HepG2 (cell line): ENCODE measurements at regions not wholly inside any gene's neighbourhood (a gene's known extent, or its start where the extent isn't known, plus 50 kb on each side); places are given as distances from the start of the nearest gene placed in this dataset.
A peak's percentile ranks its signal among the peaks of the same experiment; 100 is the strongest.

Source experiments
- ATAC-seq: fragments of 200-7000 bp; cut with Tn5 transposase; 3 replicates; pipeline ENCODE4 v1.9.1; 2020; ENCODE audit warnings: mild to moderate bottlenecking, moderate library complexity
- BruUV-seq: library from RNA; stranded (reverse); fragments of 400-500 nt; replicated peaks from 2 replicates; lab custom pipeline; 2021; lab: Mats Ljungman, UMichigan
- CTCF ChIA-PET: fragments of 300-600 bp; formaldehyde crosslinking; extraction: SDS; loops from one replicate; lab custom pipeline; 2021; ENCODE audit warnings: low total read pairs, inconsistent platforms, low intra/inter-chr PET ratio; lab: Yijun Ruan, JAX
- POLR2A ChIA-PET: fragments of 350-600 bp; sonication (Branson Sonifier 250); formaldehyde crosslinking; loops from one replicate; lab custom pipeline; 2020; ENCODE audit warnings: antibody characterized with exemption, inconsistent platforms; lab: Yijun Ruan, JAX
- DNase-seq: peaks from one replicate; pipeline ENCODE4 v3.0.0-alpha.2; 2015; ENCODE audit warnings: low spot score
- FAIRE-seq: peaks from 3 replicates; lab custom pipeline; 2011; peaks lifted over from hg19 to GRCh38; lab: Jason Lieb, UNC
- H2AFZ ChIP-seq: one replicate; pipeline ENCODE4 v1.6.1; 2011; ENCODE audit warnings: low read length, inconsistent platforms
- H3K27ac ChIP-seq: fragments of 300-600 bp; 3 replicates; pipeline ENCODE4 v1.8.0; 2011; ENCODE audit warnings: mixed run types, mild to moderate bottlenecking, mixed read lengths, low read length, inconsistent platforms; ENCODE audit not compliant: insufficient read depth; ENCODE audit errors: extremely low read length
- H3K27me3 ChIP-seq, 2 experiments: fragments of 200-600 bp in 1 of 2; 2 replicates in 1 of 2; 3 replicates in 1 of 2; pipeline versions ENCODE4 v1.6.0 to v1.8.0; 2011; ENCODE audit warnings: low read length in 2 of 2, mild to moderate bottlenecking in 2 of 2, moderate library complexity in 2 of 2, inconsistent platforms in 1 of 2; ENCODE audit not compliant: insufficient read depth in 2 of 2, control insufficient read depth in 1 of 2
- H3K36me3 ChIP-seq, 2 experiments: fragments of 200-600 bp in 1 of 2; replicated peaks in 1 of 2; 2 replicates in 1 of 2; 3 replicates in 1 of 2; pipeline versions ENCODE4 v1.5.1 to v1.8.0; 2011; ENCODE audit warnings: low read length in 2 of 2, inconsistent platforms in 1 of 2; ENCODE audit not compliant: insufficient read depth in 2 of 2, control insufficient read depth in 1 of 2
- H3K4me1 ChIP-seq: 2 replicates; pipeline ENCODE4 v1.5.1; 2012; ENCODE audit warnings: low read length, inconsistent platforms; ENCODE audit not compliant: insufficient read depth
- H3K4me2 ChIP-seq: 2 replicates; pipeline ENCODE4 v1.6.0; 2011; ENCODE audit warnings: low read depth, low read length, inconsistent platforms
- H3K4me3 ChIP-seq, 3 experiments: fragments of 200-600 bp in 1 of 3; sonication (generic), shearing (Covaris generic) in 1 of 3; replicated peaks in 1 of 3; 2 replicates each; pipeline ENCODE4 v1.5.1; 2011 to 2016; ENCODE audit warnings: low read length in 3 of 3, inconsistent platforms in 2 of 3, low read depth in 2 of 3, mild to moderate bottlenecking in 2 of 3, control low read depth in 1 of 3, mixed read lengths in 1 of 3; ENCODE audit not compliant: insufficient read depth in 1 of 3
- H3K79me2 ChIP-seq: one replicate; pipeline ENCODE4 v1.6.1; 2011; ENCODE audit warnings: low read length, inconsistent platforms; ENCODE audit not compliant: insufficient read depth
- H3K9ac ChIP-seq: 2 replicates; pipeline ENCODE4 v1.6.0; 2011; ENCODE audit warnings: mild to moderate bottlenecking, low read depth, low read length, inconsistent platforms; ENCODE audit not compliant: insufficient read depth
- H3K9me3 ChIP-seq: 2 replicates; pipeline ENCODE4 v1.5.1; 2012; ENCODE audit warnings: mild to moderate bottlenecking, low read length
- H4K20me1 ChIP-seq: 2 replicates; pipeline ENCODE4 v1.6.0; 2011; ENCODE audit warnings: inconsistent platforms, mild to moderate bottlenecking, low read length, moderate library complexity; ENCODE audit not compliant: insufficient read depth
- CTCF ChIP-seq: sonication (generic); formaldehyde crosslinking; IDR thresholded peaks from 2 replicates; pipeline ENCODE4 v1.5.0; 2020; ENCODE audit warnings: mild to moderate bottlenecking, missing genetic modification reagents, moderate library complexity
- ETS1 ChIP-seq: sonication (generic); formaldehyde crosslinking; IDR thresholded peaks from 2 replicates; pipeline ENCODE4 v1.4.0; 2020; ENCODE audit warnings: missing genetic modification reagents
- MLLT10 ChIP-seq: sonication (generic); formaldehyde crosslinking; IDR thresholded peaks from 2 replicates; pipeline ENCODE4 v1.4.0; 2020; ENCODE audit warnings: missing genetic modification reagents
- MNT ChIP-seq: fragments of 450-650 bp; IDR thresholded peaks from 2 replicates; pipeline ENCODE4 v1.6.1; 2016
- REPIN1 ChIP-seq: sonication (generic); formaldehyde crosslinking; IDR thresholded peaks from 2 replicates; pipeline ENCODE4 v1.8.0; 2022; ENCODE audit warnings: missing genetic modification reagents, low read depth, mild to moderate bottlenecking, borderline replicate concordance
- RFX3 ChIP-seq: IDR thresholded peaks from 2 replicates; pipeline ENCODE4 v1.6.1; 2016; ENCODE audit warnings: missing biosample characterization, missing genetic modification reagents
- SNAI1 ChIP-seq: sonication (generic); formaldehyde crosslinking; IDR thresholded peaks from 2 replicates; pipeline ENCODE4 v1.5.0; 2020; ENCODE audit warnings: mild to moderate bottlenecking, missing genetic modification reagents, borderline replicate concordance
- ZKSCAN5 ChIP-seq: sonication (generic); formaldehyde crosslinking; IDR thresholded peaks from 2 replicates; pipeline ENCODE4 v1.5.1; 2020; ENCODE audit warnings: mild to moderate bottlenecking, missing genetic modification reagents
- ZKSCAN8 ChIP-seq: IDR thresholded peaks from 2 replicates; pipeline ENCODE4 v1.6.1; 2016; ENCODE audit warnings: borderline replicate concordance, missing genetic modification reagents, missing compliant biosample characterization
- ZNF24 ChIP-seq: fragments of 450-650 bp; IDR thresholded peaks from 2 replicates; pipeline ENCODE4 v1.6.1; 2017; ENCODE audit warnings: antibody characterized with exemption, mild to moderate bottlenecking
- ZNF512B ChIP-seq: sonication (generic); formaldehyde crosslinking; IDR thresholded peaks from 2 replicates; pipeline ENCODE4 v1.5.1; 2020; ENCODE audit warnings: missing genetic modification reagents, mild to moderate bottlenecking, borderline replicate concordance
- ZNF740 ChIP-seq: sonication (generic); formaldehyde crosslinking; IDR thresholded peaks from 2 replicates; pipeline ENCODE4 v1.4.0; 2020; ENCODE audit warnings: missing genetic modification reagents
- ZNF770 ChIP-seq: sonication (generic); formaldehyde crosslinking; IDR thresholded peaks from 2 replicates; pipeline ENCODE4 v1.5.0; 2020; ENCODE audit warnings: mild to moderate bottlenecking, missing genetic modification reagents
- ZNF883 ChIP-seq: sonication (generic); formaldehyde crosslinking; IDR thresholded peaks from 2 replicates; pipeline ENCODE4 v1.5.1; 2020; ENCODE audit warnings: mild to moderate bottlenecking, missing genetic modification reagents; ENCODE audit errors: not compliant biosample characterization
- WGBS: methylation state at CpG from one replicate; pipeline ENCODE4 v1.1.6; 2017; ENCODE audit warnings: low lambda C conversion rate; 5-methylcytosine and 5-hydroxymethylcytosine counted together
- in situ Hi-C: cut with HindIII; loops from 2 replicates; pipeline ENCODE4 v1.10.0; 2017; ENCODE audit warnings: low pct_unique_long_range_greater_than_20kb; ENCODE audit not compliant: extremely low pct_ligation_motif_present
- intact Hi-C: fragments of 100-400 bp; cut with micrococcal nuclease; formaldehyde crosslinking; loops from one replicate; pipeline ENCODE4 v1.10.0; 2022; ENCODE audit not compliant: unreplicated experiment

GRCh38 chr6:154615483-154616025, 105.1 kb upstream of the CNKSR3 start:
- in situ Hi-C loops: no loop called here
- H3K4me1 ChIP-seq: peaks cover 5% of the 10 kb centered on the region; the same call in 1 of the 2 replicates
- H3K4me2 ChIP-seq: peak overlapping the region; percentile 43
- ChIA-PET POLR2A (no interaction called here), CTCF (no interaction called here)
- H3K9ac ChIP-seq: no peak overlapping the region
- DNase-seq (peak; percentile 35), FAIRE-seq (no peak), ATAC-seq (peak; percentile 89)
- intact Hi-C loops: no loop called here
- no peaks in the 10 kb centered on the region for H4K20me1 ChIP-seq
- no peak overlapping the region for H3K4me3 ChIP-seq
- no peaks in the 10 kb centered on the region for H3K79me2 ChIP-seq
- WGBS: 28% methylated on average over 15 of the region's 16 CpGs
- no peaks in the 10 kb centered on the region; a peak in 1 of 5 replicates for H3K27me3 ChIP-seq
- no peak overlapping the region for H2AFZ ChIP-seq
- BruUV-seq: no TSS peak
- H3K9me3 ChIP-seq: no peaks in the 10 kb centered on the region
- no peak overlapping the region for H3K27ac ChIP-seq
- no peaks in the 10 kb centered on the region for H3K36me3 ChIP-seq
- TF ChIP-seq ZNF24 (no peak), ZNF883 (CRISPR knock-in tag) (no peak), RFX3 (no peak), ZKSCAN8 (no peak), MNT (no peak), ETS1 (no peak), ZNF512B (CRISPR knock-in tag) (no peak), CTCF (CRISPR knock-in tag) (peak; percentile 53), ZKSCAN5 (CRISPR knock-in tag) (peak; percentile 91), ZNF770 (0 out of 2 replicates have a peak, but pooled peaks have one; percentile 34), SNAI1 (CRISPR knock-in tag) (no peak), MLLT10 (CRISPR knock-in tag) (no peak), ZNF740 (CRISPR knock-in tag) (no peak), REPIN1 (no peak)
